DOHH2 (cell line): ENCODE measurements at regions not wholly inside any gene's neighbourhood (a gene's known extent, or its start where the extent isn't known, plus 50 kb on each side); places are given as distances from the start of the nearest gene placed in this dataset.

Experiments
- H3F3A ChIP-seq: fragments of 200-600 bp; sonication (generic), shearing (Covaris generic); 2 replicates; pipeline ENCODE4 v1.6.0; 2016; ENCODE audit warnings: antibody characterized with exemption, mild to moderate bottlenecking; ENCODE audit not compliant: control insufficient read depth, insufficient read depth
- H3K27ac ChIP-seq: fragments of 200-600 bp; sonication (generic); 2 replicates; pipeline ENCODE4 v1.5.1; 2014; ENCODE audit warnings: low read depth, mild to moderate bottlenecking, low read length, moderate library complexity
- H3K27me3 ChIP-seq: fragments of 200-600 bp; sonication (generic); 2 replicates; pipeline ENCODE4 v1.6.1; 2014; ENCODE audit warnings: mild to moderate bottlenecking, low read length, mixed read lengths; ENCODE audit not compliant: control insufficient read depth
- H3K36me3 ChIP-seq: fragments of 200-600 bp; sonication (generic); 2 replicates; pipeline ENCODE4 v1.6.1; 2014; ENCODE audit warnings: mild to moderate bottlenecking, low read length, moderate library complexity, mixed read lengths; ENCODE audit not compliant: control insufficient read depth
- H3K4me1 ChIP-seq: fragments of 200-600 bp; sonication (generic); 2 replicates; pipeline ENCODE4 v1.6.1; 2014; ENCODE audit warnings: mild to moderate bottlenecking, low read length, mixed read lengths; ENCODE audit not compliant: control insufficient read depth
- H3K4me2 ChIP-seq: fragments of 200-600 bp; sonication (generic); 2 replicates; pipeline ENCODE4 v1.6.0; 2014; ENCODE audit warnings: mild to moderate bottlenecking, low read length, moderate library complexity
- H3K4me3 ChIP-seq: fragments of 200-600 bp; sonication (generic); 2 replicates; pipeline ENCODE4 v1.5.1; 2014; ENCODE audit warnings: mild to moderate bottlenecking, low read length, mixed read lengths
- H3K79me2 ChIP-seq: fragments of 200-600 bp; sonication (generic); 2 replicates; pipeline ENCODE4 v1.6.1; 2014; ENCODE audit warnings: mild to moderate bottlenecking, low read length, mixed read lengths; ENCODE audit not compliant: control insufficient read depth
- H3K9me2 ChIP-seq: fragments of 200-600 bp; sonication (generic); replicated peaks from 2 replicates; pipeline ENCODE4 v1.6.1; 2014; ENCODE audit warnings: mild to moderate bottlenecking, low read length, mixed read lengths; ENCODE audit not compliant: control insufficient read depth
- H3K9me3 ChIP-seq: fragments of 200-600 bp; sonication (generic); 2 replicates; pipeline ENCODE4 v1.6.1; 2014; ENCODE audit warnings: antibody characterized with exemption, low read length, mixed read lengths; ENCODE audit not compliant: control insufficient read depth, insufficient read depth
- H4K20me1 ChIP-seq: fragments of 200-600 bp; sonication (generic); 2 replicates; pipeline ENCODE4 v1.6.0; 2014; ENCODE audit warnings: low read depth, mild to moderate bottlenecking, antibody characterized with exemption, low read length, moderate library complexity; ENCODE audit not compliant: control insufficient read depth, insufficient read depth
- EZH2phosphoT487 ChIP-seq: fragments of 200-600 bp; sonication (generic); IDR thresholded peaks from 2 replicates; pipeline ENCODE4 v1.6.1; 2017; ENCODE audit warnings: borderline replicate concordance, mild to moderate bottlenecking, antibody characterized with exemption, low read length, moderate library complexity, mixed read lengths
- TF ChIP-seq, protein P1 (sequence below): fragments of 200-600 bp; sonication (generic); IDR thresholded peaks from one replicate; pipeline ENCODE4 v1.5.1; 2014; ENCODE audit warnings: antibody characterized with exemption, mild to moderate bottlenecking, low read depth, low read length; ENCODE audit not compliant: poor library complexity, severe bottlenecking

DNA sequence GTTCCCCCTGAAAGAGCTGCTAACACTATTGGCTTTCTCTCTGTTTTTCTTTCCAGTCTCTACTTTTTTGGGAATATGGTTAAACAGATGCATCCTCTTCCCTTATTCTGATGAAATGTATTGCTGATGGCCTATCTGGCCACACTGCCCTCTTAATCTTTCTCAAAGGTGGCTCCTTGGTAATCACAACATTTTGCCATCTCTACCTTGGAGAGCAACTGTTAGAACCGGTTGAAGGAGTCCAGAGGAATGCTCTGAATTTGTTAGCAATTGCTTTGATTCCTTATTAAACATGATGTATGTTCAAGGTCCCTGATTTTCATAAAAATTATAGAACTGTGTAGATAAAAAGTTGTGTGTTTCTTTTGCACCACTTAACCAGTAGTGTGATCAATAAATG, 50.1 kb upstream of the ARID1A start:
- Histone ChIP-seq H3K4me1 (no peaks in the 10 kb centered on the region), H4K20me1 (no peaks in the 10 kb centered on the region), H3K4me3 (no peak overlapping the region), H3K27ac (no peak overlapping the region), H3F3A (no peaks in the 10 kb centered on the region), H3K36me3 (no peaks in the 10 kb centered on the region), H3K79me2 (no peaks in the 10 kb centered on the region), H3K4me2 (no peak overlapping the region), H3K9me3 (no peaks in the 10 kb centered on the region), H3K9me2 (no peaks in the 10 kb centered on the region), H3K27me3 (no peaks in the 10 kb centered on the region)
- TF ChIP-seq EZH2phosphoT487 = no peak
- TF ChIP-seq, protein P1, sequence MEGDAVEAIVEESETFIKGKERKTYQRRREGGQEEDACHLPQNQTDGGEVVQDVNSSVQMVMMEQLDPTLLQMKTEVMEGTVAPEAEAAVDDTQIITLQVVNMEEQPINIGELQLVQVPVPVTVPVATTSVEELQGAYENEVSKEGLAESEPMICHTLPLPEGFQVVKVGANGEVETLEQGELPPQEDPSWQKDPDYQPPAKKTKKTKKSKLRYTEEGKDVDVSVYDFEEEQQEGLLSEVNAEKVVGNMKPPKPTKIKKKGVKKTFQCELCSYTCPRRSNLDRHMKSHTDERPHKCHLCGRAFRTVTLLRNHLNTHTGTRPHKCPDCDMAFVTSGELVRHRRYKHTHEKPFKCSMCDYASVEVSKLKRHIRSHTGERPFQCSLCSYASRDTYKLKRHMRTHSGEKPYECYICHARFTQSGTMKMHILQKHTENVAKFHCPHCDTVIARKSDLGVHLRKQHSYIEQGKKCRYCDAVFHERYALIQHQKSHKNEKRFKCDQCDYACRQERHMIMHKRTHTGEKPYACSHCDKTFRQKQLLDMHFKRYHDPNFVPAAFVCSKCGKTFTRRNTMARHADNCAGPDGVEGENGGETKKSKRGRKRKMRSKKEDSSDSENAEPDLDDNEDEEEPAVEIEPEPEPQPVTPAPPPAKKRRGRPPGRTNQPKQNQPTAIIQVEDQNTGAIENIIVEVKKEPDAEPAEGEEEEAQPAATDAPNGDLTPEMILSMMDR = no peak
